GM10266 (cell line): ENCODE measurements at regions not wholly inside any gene's neighbourhood (a gene's known extent, or its start where the extent isn't known, plus 50 kb on each side); places are given as distances from the start of the nearest gene placed in this dataset.
"Not testable (repeated sequence)": the region's sequence is repeated elsewhere in the genome, so short reads cannot be mapped to it uniquely, and the experiment has no call there.

Experiments
- DNase-seq: peaks from one replicate; pipeline ENCODE4 v3.0.0; 2012; ENCODE audit errors: extremely low spot score
- TF ChIP-seq, protein P1 (sequence below): IDR thresholded peaks from 2 replicates; pipeline ENCODE4 v1.5.1; 2012; ENCODE audit warnings: mild to moderate bottlenecking, low read depth; ENCODE audit not compliant: control insufficient read depth, insufficient read depth; ENCODE audit errors: missing control alignments

DNA sequence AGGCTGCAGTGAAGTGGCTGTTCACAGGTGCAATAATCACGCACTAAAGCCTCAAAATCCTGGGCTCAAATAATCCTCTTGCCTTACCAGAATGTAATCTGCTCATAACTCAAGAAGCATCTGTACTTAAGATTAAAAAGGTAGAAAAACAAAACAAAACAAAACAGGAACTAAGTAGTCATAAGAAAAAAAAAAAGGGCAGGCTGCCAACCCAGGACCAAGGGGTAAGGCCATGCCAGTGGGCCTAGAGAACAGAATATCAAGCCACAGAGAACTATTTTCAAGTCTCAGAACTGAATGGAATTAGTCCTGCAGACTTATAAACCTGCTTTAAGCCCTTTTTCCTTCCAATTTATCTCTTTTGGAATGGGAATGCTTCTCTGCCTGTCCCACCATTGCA lies 64.8 kb upstream of the TBC1D3K start:
- DNase-seq = no peak
- TF ChIP-seq, protein P1, sequence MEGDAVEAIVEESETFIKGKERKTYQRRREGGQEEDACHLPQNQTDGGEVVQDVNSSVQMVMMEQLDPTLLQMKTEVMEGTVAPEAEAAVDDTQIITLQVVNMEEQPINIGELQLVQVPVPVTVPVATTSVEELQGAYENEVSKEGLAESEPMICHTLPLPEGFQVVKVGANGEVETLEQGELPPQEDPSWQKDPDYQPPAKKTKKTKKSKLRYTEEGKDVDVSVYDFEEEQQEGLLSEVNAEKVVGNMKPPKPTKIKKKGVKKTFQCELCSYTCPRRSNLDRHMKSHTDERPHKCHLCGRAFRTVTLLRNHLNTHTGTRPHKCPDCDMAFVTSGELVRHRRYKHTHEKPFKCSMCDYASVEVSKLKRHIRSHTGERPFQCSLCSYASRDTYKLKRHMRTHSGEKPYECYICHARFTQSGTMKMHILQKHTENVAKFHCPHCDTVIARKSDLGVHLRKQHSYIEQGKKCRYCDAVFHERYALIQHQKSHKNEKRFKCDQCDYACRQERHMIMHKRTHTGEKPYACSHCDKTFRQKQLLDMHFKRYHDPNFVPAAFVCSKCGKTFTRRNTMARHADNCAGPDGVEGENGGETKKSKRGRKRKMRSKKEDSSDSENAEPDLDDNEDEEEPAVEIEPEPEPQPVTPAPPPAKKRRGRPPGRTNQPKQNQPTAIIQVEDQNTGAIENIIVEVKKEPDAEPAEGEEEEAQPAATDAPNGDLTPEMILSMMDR = no peak

DNA sequence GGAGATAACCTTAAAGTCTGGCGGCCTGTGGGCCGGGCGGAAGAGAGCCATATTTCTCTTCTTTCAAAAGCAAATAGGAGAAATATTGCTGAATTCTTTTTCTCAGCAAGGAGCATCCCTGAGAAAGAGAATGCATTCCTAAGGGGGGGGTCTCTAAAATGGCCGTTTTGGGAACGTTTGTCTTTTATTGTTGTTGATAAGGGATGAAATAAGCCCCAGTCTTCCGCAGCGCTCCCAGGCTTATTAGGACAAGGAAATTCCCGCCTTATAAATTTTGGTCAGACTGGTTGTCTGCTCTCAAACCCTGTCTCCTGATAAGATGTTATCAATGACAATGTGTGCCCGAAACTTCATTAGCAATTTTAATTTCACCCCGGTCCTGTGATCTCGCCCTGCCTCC lies 65.8 kb upstream of the TBC1D3K start:
- DNase-seq = not testable (repeated sequence)

DNA sequence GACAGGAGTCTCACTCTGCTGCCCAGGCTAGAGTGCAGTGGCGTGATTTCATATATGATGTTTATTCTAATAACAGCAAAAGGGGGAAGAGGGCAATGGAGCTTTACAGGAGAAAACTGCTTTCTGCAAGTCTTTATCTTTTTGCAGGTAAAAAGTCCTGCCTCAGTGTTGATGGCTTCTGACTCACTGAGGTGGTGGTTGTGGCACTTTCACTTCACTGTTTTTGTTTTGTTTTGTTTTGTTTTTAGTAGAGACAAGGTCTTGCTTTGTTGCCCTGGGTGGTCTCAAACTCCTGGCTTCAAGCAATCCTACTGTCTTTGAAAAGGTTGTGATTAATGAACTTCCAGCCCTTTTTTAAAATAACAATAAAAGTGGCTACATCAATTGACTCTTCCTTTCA lies 68.0 kb upstream of the TBC1D3K start:
- no peak for DNase-seq
- TF ChIP-seq, protein P1 = no peak

DNA sequence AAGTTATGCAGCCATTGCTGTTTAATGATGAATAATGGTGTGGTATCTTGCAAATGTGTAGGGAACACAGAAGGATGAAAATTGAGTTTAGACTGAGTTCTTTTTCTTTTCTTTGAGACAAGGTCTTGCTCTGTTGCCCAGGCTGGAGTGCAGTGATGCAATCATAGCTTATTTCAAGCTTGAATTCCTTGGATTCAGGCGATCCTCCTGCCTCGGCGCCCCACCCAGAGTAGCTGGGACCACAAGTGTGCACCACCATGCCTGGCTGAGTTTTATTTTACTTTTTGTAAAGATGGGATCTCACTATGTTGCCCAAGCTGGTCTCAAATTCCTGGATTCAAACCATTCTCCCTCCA lies 74.6 kb upstream of the TBC1D3K start:
- TF ChIP-seq, protein P1 = no peak

DNA sequence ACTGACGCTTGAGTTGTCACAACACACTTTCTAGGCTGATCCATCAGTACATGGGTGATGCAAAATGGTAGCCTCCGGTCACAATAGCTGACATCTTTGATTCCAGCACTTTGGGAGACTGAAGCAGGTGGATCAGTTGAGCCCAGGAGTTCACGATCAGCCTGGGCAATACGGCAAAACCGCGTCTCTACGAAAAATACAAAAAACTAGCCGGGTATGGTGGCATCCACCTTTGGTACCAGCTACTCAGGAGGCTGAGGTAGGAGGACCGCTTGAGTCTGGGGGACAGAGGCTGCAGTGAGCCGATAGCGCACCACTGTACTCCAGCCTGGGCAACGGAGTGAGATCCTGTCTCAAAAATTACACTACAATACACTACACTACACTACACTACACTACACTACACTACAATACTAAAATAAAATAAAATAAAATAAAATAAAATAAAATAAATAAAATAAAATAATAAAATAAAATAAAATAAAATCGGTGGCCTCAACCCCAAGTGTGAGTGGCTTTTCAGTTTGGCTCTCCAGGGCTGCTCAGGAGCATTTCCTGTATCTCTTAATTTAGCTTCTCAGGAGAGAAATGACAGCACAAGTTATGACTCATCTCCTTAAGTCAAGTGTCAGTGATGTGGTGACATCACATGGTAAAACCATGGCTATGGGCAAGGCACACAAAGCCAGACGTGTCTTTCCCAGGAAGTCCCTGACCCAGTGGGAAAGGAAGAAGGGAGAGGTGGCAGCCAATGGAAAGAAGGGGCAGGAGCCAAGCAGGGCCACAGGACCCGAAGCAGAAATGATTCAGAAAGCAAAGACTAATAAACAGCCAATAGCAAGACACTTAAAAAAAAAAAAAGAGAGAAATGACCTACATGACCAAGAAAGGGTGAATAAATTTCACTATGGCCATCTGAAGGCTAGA lies 75.3 kb upstream of the TBC1D3K start:
- DNase-seq = peak; percentile 70

More for the DNA sequence above, 74.6 kb upstream of the TBC1D3K start:
- DNase-seq = no peak

DNA sequence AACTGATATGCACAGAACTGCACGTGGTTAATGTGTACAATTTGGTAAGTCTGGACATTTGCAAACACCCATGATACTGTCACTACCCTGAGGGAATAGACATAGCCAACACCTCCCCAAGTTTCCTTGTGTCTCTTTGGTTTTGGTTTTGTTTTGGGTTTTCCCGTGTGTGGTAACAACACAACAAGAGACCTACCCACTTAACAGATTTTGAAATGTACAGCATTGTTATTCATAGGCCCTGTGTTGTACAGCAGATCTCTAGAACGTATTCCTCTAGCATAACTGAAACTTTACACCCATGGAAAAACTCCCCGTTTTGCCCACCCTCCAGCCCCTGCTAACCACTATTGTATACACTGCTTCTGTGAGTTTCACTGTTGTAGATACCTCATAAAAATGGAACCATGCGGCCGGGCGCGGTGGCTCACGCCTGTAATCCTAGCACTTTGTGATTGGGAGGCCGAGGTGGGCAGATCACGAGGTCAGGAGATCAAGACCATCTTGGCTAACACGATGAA lies 76.3 kb upstream of the TBC1D3K start:
- TF ChIP-seq, protein P1 = no peak
- DNase-seq = no peak

More for the DNA sequence above, 75.3 kb upstream of the TBC1D3K start:
- TF ChIP-seq, protein P1 = no peak

DNA sequence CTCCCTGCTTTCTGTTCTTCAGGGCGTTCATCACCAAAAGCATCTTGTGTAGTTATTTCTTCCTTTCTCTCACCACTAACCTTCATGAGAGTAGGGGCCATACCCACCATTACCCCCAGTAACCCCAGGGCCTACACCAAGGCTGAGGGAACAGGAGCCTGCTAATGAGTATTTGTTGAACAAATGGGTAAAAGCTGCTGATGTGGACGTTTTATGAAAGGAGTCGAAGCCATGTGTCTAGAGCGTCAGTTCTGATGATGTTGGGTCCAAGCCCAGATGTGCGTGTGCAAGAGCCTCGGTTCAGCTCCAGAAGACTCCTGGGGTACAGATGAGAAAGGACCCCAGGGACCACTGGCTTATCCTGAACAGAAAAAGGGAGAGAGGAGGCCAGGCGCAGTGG lies 77.1 kb upstream of the TBC1D3K start:
- TF ChIP-seq, protein P1 = no peak
- no peak for DNase-seq

DNA sequence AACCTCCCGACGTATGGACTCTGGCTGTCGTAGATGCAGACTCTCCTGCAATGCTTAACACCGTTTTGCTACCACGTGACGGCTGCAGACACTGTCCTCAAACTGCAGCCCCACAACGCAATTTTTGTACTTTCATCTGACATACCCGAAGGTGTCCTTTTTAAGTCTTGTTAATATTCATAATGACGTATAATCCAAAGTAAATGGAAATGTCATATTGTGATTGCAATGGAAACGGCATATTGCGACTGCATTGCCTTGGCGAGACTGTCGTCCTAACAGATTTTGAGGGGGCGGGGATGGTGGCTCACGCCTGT lies 79.3 kb upstream of the TBC1D3K start:
- no peak for DNase-seq
- TF ChIP-seq, protein P1 = no peak
